Loucy (cell line): ENCODE measurements at regions not wholly inside any gene's neighbourhood (a gene's known extent, or its start where the extent isn't known, plus 50 kb on each side); places are given as distances from the start of the nearest gene placed in this dataset.

ENCODE experiments used
- EZH2phosphoT487 ChIP-seq: fragments of 200-600 bp; IDR thresholded peaks from 2 replicates; pipeline ENCODE4 v1.6.1; 2018; ENCODE audit warnings: antibody characterized with exemption, mild to moderate bottlenecking, moderate library complexity, borderline replicate concordance
- TF ChIP-seq, protein P1 (sequence below): fragments of 200-600 bp; sonication (generic); conservative IDR thresholded peaks from 2 replicates; pipeline ENCODE4 v1.5.1; 2014; ENCODE audit warnings: mild to moderate bottlenecking, antibody characterized with exemption, low read length

GRCh38 chr16:79498928-79499327 lies 101.6 kb downstream of the MAF start:
- TF ChIP-seq, protein P1, sequence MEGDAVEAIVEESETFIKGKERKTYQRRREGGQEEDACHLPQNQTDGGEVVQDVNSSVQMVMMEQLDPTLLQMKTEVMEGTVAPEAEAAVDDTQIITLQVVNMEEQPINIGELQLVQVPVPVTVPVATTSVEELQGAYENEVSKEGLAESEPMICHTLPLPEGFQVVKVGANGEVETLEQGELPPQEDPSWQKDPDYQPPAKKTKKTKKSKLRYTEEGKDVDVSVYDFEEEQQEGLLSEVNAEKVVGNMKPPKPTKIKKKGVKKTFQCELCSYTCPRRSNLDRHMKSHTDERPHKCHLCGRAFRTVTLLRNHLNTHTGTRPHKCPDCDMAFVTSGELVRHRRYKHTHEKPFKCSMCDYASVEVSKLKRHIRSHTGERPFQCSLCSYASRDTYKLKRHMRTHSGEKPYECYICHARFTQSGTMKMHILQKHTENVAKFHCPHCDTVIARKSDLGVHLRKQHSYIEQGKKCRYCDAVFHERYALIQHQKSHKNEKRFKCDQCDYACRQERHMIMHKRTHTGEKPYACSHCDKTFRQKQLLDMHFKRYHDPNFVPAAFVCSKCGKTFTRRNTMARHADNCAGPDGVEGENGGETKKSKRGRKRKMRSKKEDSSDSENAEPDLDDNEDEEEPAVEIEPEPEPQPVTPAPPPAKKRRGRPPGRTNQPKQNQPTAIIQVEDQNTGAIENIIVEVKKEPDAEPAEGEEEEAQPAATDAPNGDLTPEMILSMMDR, result no peak
- no peak for TF ChIP-seq EZH2phosphoT487
